OCI-LY1 (cell line): ENCODE measurements at regions not wholly inside any gene's neighbourhood (a gene's known extent, or its start where the extent isn't known, plus 50 kb on each side); places are given as distances from the start of the nearest gene placed in this dataset.

Source experiments
- H2AFZ ChIP-seq: fragments of 200-600 bp; sonication (generic), shearing (Covaris generic); 2 replicates; pipeline ENCODE4 v1.6.0; 2014; ENCODE audit warnings: antibody characterized with exemption, mild to moderate bottlenecking, low read length
- H3F3A ChIP-seq: fragments of 200-600 bp; sonication (generic), shearing (Covaris generic); 2 replicates; pipeline ENCODE4 v1.6.0; 2014; ENCODE audit warnings: mild to moderate bottlenecking, antibody characterized with exemption, low read length, moderate library complexity; ENCODE audit not compliant: insufficient read depth
- H3K27ac ChIP-seq: fragments of 200-600 bp; sonication (generic); 2 replicates; pipeline ENCODE4 v1.5.1; 2014; ENCODE audit warnings: low read length, mixed run types, mild to moderate bottlenecking, low read depth; ENCODE audit not compliant: poor library complexity, severe bottlenecking
- H3K27me3 ChIP-seq: fragments of 200-600 bp; sonication (generic); 2 replicates; pipeline ENCODE4 v1.6.0; 2014; ENCODE audit warnings: antibody characterized with exemption, mild to moderate bottlenecking, low read length, moderate library complexity; ENCODE audit not compliant: insufficient read depth
- H3K36me3 ChIP-seq: fragments of 200-600 bp; sonication (generic); 2 replicates; pipeline ENCODE4 v1.6.1; 2014; ENCODE audit warnings: mild to moderate bottlenecking, antibody characterized with exemption, low read length, moderate library complexity, mixed read lengths; ENCODE audit not compliant: insufficient read depth
- H3K4me1 ChIP-seq: fragments of 200-600 bp; sonication (generic); 2 replicates; pipeline ENCODE4 v1.5.1; 2014; ENCODE audit warnings: mild to moderate bottlenecking, low read length, moderate library complexity; ENCODE audit not compliant: insufficient read depth, severe bottlenecking
- H3K4me2 ChIP-seq: fragments of 200-600 bp; sonication (generic), shearing (Covaris generic); 2 replicates; pipeline ENCODE4 v1.6.1; 2014; ENCODE audit warnings: low read length
- H3K4me3 ChIP-seq: fragments of 200-600 bp; sonication (generic); 2 replicates; pipeline ENCODE4 v1.5.1; 2014; ENCODE audit warnings: low read length, low read depth, mild to moderate bottlenecking, mixed read lengths; ENCODE audit not compliant: poor library complexity, severe bottlenecking
- H3K79me2 ChIP-seq: fragments of 200-600 bp; shearing (Covaris generic); 2 replicates; pipeline ENCODE4 v1.6.1; 2016; ENCODE audit warnings: mixed run types, low read length, mixed read lengths; ENCODE audit not compliant: insufficient read depth
- H3K9ac ChIP-seq: fragments of 200-600 bp; sonication (generic), shearing (Covaris generic); 2 replicates; pipeline ENCODE4 v1.6.1; 2014; ENCODE audit warnings: mild to moderate bottlenecking, low read length, mixed read lengths
- H3K9me2 ChIP-seq: fragments of 200-600 bp; sonication (generic), shearing (Covaris generic); 2 replicates; pipeline ENCODE4 v1.6.1; 2014; ENCODE audit warnings: low read depth, mild to moderate bottlenecking, low read length, mixed read lengths
- H3K9me3 ChIP-seq: fragments of 200-600 bp; shearing (Covaris generic); 2 replicates; pipeline ENCODE4 v1.6.1; 2014; ENCODE audit warnings: low read length, mixed read lengths
- H4K20me1 ChIP-seq: fragments of 200-600 bp; sonication (generic), shearing (Covaris generic); 2 replicates; pipeline ENCODE4 v1.6.0; 2016; ENCODE audit warnings: mild to moderate bottlenecking, low read length; ENCODE audit not compliant: insufficient read depth
- EZH2 ChIP-seq: fragments of 200-600 bp; sonication (generic), shearing (Covaris generic); IDR thresholded peaks from 2 replicates; pipeline ENCODE4 v1.8.0; 2017; ENCODE audit warnings: borderline replicate concordance, mixed run types, mild to moderate bottlenecking, antibody characterized with exemption, low read length, moderate library complexity, mixed read lengths
- TF ChIP-seq, protein P1 (sequence below): fragments of 200-600 bp; sonication (generic), shearing (Covaris generic); IDR thresholded peaks from 2 replicates; pipeline ENCODE4 v1.5.1; 2017; ENCODE audit warnings: mild to moderate bottlenecking, antibody characterized with exemption, low read length, moderate library complexity, mixed read lengths

DNA sequence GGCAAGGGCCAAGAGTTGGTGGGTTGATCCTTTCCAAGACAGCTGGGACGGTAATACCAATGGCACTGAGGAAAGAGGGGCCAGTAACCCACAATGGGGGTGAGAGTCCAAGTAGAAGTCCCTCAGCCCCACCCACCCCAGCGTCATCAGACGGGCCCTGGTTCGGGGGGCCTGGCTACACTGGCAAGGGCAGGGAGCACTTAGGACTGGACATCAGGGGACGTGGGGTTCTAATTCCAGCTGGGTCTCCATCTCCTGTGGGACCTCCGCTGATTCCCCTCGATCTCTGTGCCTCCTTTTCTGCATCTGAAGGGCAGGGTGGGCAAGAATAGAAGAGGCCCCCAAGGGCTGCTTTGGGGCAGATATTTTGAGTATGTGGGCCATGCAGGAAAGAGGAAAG, 53.5 kb upstream of the FCN1 start:
- Histone ChIP-seq H3K36me3 (no peaks in the 10 kb centered on the region), H3K27ac (no peak overlapping the region), H3K9me2 (no peaks in the 10 kb centered on the region), H3K27me3 (peaks cover 12% of the 10 kb centered on the region; the same call in 1 of the 2 replicates), H3K4me1 (no peaks in the 10 kb centered on the region), H4K20me1 (no peaks in the 10 kb centered on the region), H3F3A (no peaks in the 10 kb centered on the region), H3K79me2 (no peaks in the 10 kb centered on the region), H3K4me3 (no peak overlapping the region), H3K4me2 (no peak overlapping the region), H3K9ac (no peak overlapping the region), H2AFZ (no peak overlapping the region), H3K9me3 (no peaks in the 10 kb centered on the region)
- TF ChIP-seq, protein P1, sequence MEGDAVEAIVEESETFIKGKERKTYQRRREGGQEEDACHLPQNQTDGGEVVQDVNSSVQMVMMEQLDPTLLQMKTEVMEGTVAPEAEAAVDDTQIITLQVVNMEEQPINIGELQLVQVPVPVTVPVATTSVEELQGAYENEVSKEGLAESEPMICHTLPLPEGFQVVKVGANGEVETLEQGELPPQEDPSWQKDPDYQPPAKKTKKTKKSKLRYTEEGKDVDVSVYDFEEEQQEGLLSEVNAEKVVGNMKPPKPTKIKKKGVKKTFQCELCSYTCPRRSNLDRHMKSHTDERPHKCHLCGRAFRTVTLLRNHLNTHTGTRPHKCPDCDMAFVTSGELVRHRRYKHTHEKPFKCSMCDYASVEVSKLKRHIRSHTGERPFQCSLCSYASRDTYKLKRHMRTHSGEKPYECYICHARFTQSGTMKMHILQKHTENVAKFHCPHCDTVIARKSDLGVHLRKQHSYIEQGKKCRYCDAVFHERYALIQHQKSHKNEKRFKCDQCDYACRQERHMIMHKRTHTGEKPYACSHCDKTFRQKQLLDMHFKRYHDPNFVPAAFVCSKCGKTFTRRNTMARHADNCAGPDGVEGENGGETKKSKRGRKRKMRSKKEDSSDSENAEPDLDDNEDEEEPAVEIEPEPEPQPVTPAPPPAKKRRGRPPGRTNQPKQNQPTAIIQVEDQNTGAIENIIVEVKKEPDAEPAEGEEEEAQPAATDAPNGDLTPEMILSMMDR = no peak
- TF ChIP-seq EZH2 = no peak

DNA sequence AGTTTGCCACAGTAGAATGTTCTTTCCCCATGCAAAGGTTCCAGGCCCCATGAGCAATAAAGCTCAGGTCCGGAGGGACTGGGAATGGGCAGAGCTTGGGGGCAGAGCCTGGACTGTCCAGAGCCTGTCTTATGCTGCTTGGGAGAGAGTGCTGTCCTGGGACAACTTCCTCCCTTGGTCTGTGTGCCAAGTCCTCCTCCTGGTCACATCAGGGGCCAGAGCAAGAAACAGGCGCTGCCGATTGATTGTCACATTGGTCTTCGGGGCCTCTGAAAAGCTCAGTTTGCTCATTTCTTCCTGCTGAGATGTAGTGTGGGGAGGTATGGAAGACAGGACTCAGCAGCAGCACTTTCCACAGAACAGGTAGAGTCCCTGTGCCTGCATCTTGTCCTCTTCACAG, 54.0 kb upstream of the FCN1 start:
- no peak overlapping the region for H3K9ac ChIP-seq
- no peak overlapping the region for H2AFZ ChIP-seq
- no peaks in the 10 kb centered on the region for H3K79me2 ChIP-seq
- H3K4me3 ChIP-seq = no peak overlapping the region
- H3K27me3 ChIP-seq = peaks cover 12% of the 10 kb centered on the region; the same call in 1 of the 2 replicates
- no peaks in the 10 kb centered on the region for H3K9me3 ChIP-seq
- H3K4me1 ChIP-seq = no peaks in the 10 kb centered on the region
- H4K20me1 ChIP-seq = no peaks in the 10 kb centered on the region
- H3K27ac ChIP-seq = no peak overlapping the region
- no peak overlapping the region for H3K4me2 ChIP-seq
- TF ChIP-seq EZH2 = no peak
- TF ChIP-seq, protein P1 = no peak
- H3F3A ChIP-seq = no peaks in the 10 kb centered on the region
- no peaks in the 10 kb centered on the region for H3K9me2 ChIP-seq
- no peaks in the 10 kb centered on the region for H3K36me3 ChIP-seq

DNA sequence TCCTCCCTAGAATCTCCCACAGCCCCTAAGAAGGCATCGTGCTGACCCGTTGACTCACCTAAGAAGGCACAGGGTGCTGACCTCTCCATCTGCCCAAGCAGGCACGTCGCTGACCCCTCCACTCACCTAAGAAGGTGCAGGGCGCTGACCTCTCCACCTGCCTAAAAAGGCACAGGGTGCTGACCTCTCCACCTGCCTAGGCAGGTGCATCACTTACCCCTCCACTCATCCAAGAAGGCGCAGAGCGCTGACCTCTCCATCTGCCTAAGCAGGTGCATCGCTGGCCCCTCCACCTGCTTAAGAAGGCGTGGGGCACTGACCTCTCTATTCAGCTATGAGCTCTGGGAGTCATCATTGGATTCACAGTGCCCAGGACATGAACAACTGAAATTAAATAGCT, 54.4 kb upstream of the FCN1 start:
- H2AFZ ChIP-seq = no peak overlapping the region

More for the DNA sequence above, 54.4 kb upstream of the FCN1 start:
- H3K9me3 ChIP-seq = no peaks in the 10 kb centered on the region
- H3K27me3 ChIP-seq = peaks cover 12% of the 10 kb centered on the region; the same call in 1 of the 2 replicates
- H3K9ac ChIP-seq = no peak overlapping the region
- no peaks in the 10 kb centered on the region for H3K36me3 ChIP-seq
- H3K79me2 ChIP-seq = no peaks in the 10 kb centered on the region
- no peaks in the 10 kb centered on the region for H3F3A ChIP-seq
- H3K27ac ChIP-seq = no peak overlapping the region
- no peaks in the 10 kb centered on the region for H4K20me1 ChIP-seq
- no peaks in the 10 kb centered on the region for H3K9me2 ChIP-seq
- no peak overlapping the region for H3K4me3 ChIP-seq
- no peak overlapping the region for H3K4me2 ChIP-seq
- TF ChIP-seq, protein P1 = no peak
- no peak for TF ChIP-seq EZH2
- no peaks in the 10 kb centered on the region for H3K4me1 ChIP-seq
